Cardiac septum (tissue), 1 donor: ENCODE measurements at regions not wholly inside any gene's neighbourhood (a gene's known extent, or its start where the extent isn't known, plus 50 kb on each side); places are given as distances from the start of the nearest gene placed in this dataset.

Source experiments
- DNase-seq: peaks from one replicate; pipeline ENCODE4 v3.0.0-alpha.2; 2020; ENCODE audit warnings: low spot score
- intact Hi-C: fragments of 100-400 bp; cut with DNase I; formaldehyde crosslinking; loops from one replicate; pipeline ENCODE4 v1.14.0; 2022
- donor health status: DM: no; HTN: no; CAD: no.

GRCh38 chr2:120906914-120907313 lies 171.2 kb downstream of the GLI2 start:
- intact Hi-C loops, result no loop called here
- no peak for DNase-seq

- intact Hi-C loops, result no loop called here
- no peak for DNase-seq
These were observed 172.2 kb downstream of the GLI2 start for GRCh38 chr2:120907822-120908221.

- no peak for DNase-seq
- intact Hi-C loops, result no loop called here
These were observed 172.8 kb downstream of the GLI2 start for GRCh38 chr2:120908314-120908975.

- intact Hi-C loops, result no loop called here
- DNase-seq, result no peak
These were observed 173.4 kb downstream of the GLI2 start for GRCh38 chr2:120909102-120909501.

- intact Hi-C loops, result loop anchor here (5.0 kb wide), 1 partner anchor 83 kb away; no protein-coding TSS in a partner anchor
- DNase-seq, result no peak
These were observed 174.5 kb downstream of the GLI2 start for GRCh38 chr2:120910164-120910563.

- DNase-seq, result no peak
- intact Hi-C loops, result loop anchor here (5.0 kb wide), 1 partner anchor 84 kb away; no protein-coding TSS in a partner anchor
These were observed 175.6 kb downstream of the GLI2 start for GRCh38 chr2:120910956-120911951.

GRCh38 chr2:120912101-120912985 lies 176.7 kb downstream of the GLI2 start:
- peak; percentile 84 for DNase-seq
- intact Hi-C loops, result loop anchor here (5.0 kb wide), 1 partner anchor 85 kb away; no protein-coding TSS in a partner anchor

GRCh38 chr2:120913972-120914838 lies 178.5 kb downstream of the GLI2 start:
- no peak for DNase-seq
- intact Hi-C loops, result loop anchor here (2.0 to 5.0 kb wide), 2 partner anchors 21 to 87 kb away; no protein-coding TSS in a partner anchor

- intact Hi-C loops, result loop anchor here (2.0 to 5.0 kb wide), 3 partner anchors 20 to 178 kb away; partner anchors contain the start of gene GLI2
These were observed 179.3 kb downstream of the GLI2 start for GRCh38 chr2:120914839-120915521.

GRCh38 chr2:120915670-120916069 lies 180.0 kb downstream of the GLI2 start:
- DNase-seq, result no peak
- intact Hi-C loops, result loop anchor here (2.0 to 5.0 kb wide), 2 partner anchors 19 to 178 kb away; partner anchors contain the start of gene GLI2

More at GRCh38 chr2:120914839-120915521, 179.3 kb downstream of the GLI2 start:
- DNase-seq, result peak; percentile 91

GRCh38 chr2:120916446-120916845 lies 180.8 kb downstream of the GLI2 start:
- no peak for DNase-seq
- intact Hi-C loops, result loop anchor here (5.0 kb wide), 1 partner anchor 179 kb away; the partner anchor contains the start of gene GLI2

GRCh38 chr2:120917886-120918285 lies 182.2 kb downstream of the GLI2 start:
- no peak for DNase-seq
- intact Hi-C loops, result loop anchor here (5.0 kb wide), 1 partner anchor 181 kb away; the partner anchor contains the start of gene GLI2

- intact Hi-C loops, result loop anchor here (5.0 kb wide), 1 partner anchor 182 kb away; the partner anchor contains the start of gene GLI2
- DNase-seq, result no peak
These were observed 183.5 kb downstream of the GLI2 start for GRCh38 chr2:120919216-120919615.

GRCh38 chr2:120919771-120920453 lies 184.2 kb downstream of the GLI2 start:
- intact Hi-C loops, result loop anchor here (5.0 kb wide), 2 partner anchors 152 to 183 kb away; partner anchors contain the start of gene GLI2
- DNase-seq, result no peak

- intact Hi-C loops, result loop anchor here (5.0 kb wide), 1 partner anchor 152 kb away; no protein-coding TSS in a partner anchor
- DNase-seq, result no peak
These were observed 184.9 kb downstream of the GLI2 start for GRCh38 chr2:120920454-120921148.

GRCh38 chr2:120921457-120921856 lies 185.8 kb downstream of the GLI2 start:
- DNase-seq, result no peak
- intact Hi-C loops, result loop anchor here (5.0 kb wide), 1 partner anchor 151 kb away; no protein-coding TSS in a partner anchor
